Peyer's patch (tissue), 4 donors: ENCODE measurements at regions not wholly inside any gene's neighbourhood (a gene's known extent, or its start where the extent isn't known, plus 50 kb on each side); places are given as distances from the start of the nearest gene placed in this dataset.

Experiments
- CTCF ChIP-seq, 6 experiments: fragments of 450-650 bp in 4 of 6; fragments of 200-600 bp in 2 of 6; sonication (generic) in 1 of 6; IDR thresholded peaks; one replicate each; pipeline ENCODE4 v1.5.1; 2017 to 2019; ENCODE audit warnings: antibody characterized with exemption in 6 of 6, mild to moderate bottlenecking in 3 of 6, moderate library complexity in 1 of 6
- POLR2A ChIP-seq, 2 donors: fragments of 450-650 bp; IDR thresholded peaks; one replicate each; pipeline ENCODE4 v1.5.1; 2017; ENCODE audit warnings: antibody characterized with exemption in 2 of 2, mild to moderate bottlenecking in 2 of 2, moderate library complexity in 2 of 2

- TF ChIP-seq CTCF (IDR thresholded peaks at IDR 0.05) (no peak), POLR2A (IDR thresholded peaks at IDR 0.05) (no peak)
Measured at GRCh38 chr4:96193061-96193460, 353.2 kb downstream of the PDHA2 start.
